ENCODE measurements at regions not wholly inside any gene's neighbourhood (a gene's known extent, or its start where the extent isn't known, plus 50 kb on each side); places are given as distances from the start of the nearest gene placed in this dataset.

GRCh38 chr5:158154226-158155005 lies 295.5 kb upstream of the CLINT1 start:
- Histone ChIP-seq H3K4me3 (ENCODE audit: low read length) (no peak overlapping the region), H3K9ac (ENCODE audit: low read depth, low read length) (no peak overlapping the region), H3K4me1 (ENCODE audit: insufficient read depth, low read length) (no peaks in the 10 kb centered on the region), H3K27ac (ENCODE audit: low read depth, low read length) (no peak overlapping the region), H3K27me3 (ENCODE audit: insufficient read depth, low read length) (no peaks in the 10 kb centered on the region), H3K36me3 (ENCODE audit: insufficient read depth, low read length) (no peaks in the 10 kb centered on the region), H3K9me3 (ENCODE audit: insufficient read depth, low read depth, low read length) (no peaks in the 10 kb centered on the region)
- 91% methylated on average over 3 of the region's 3 CpGs for WGBS

DNA sequence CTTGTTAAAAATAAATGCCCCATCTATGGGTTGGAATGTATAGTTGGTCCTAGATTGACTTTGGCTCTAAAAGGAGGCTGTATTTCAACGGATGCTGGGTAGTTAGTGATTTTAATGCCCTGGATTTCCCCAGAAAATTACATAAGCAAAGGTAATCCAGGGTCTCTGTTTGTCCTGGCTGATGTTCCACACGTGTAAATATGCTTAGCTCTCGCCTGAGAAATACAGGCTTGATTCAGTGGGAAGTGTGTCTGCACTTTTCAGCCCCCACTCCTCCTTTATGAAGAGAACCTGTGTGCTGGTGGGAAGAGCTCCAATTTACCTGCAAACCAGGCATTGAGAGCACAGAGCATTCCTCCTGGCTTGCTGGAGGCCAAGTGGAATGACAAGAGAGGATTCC lies 294.6 kb upstream of the CLINT1 start:
- WGBS = 81% methylated on average over 3 of the region's 3 CpGs
- Histone ChIP-seq H3K9me3 (ENCODE audit: insufficient read depth, low read depth, low read length) (no peaks in the 10 kb centered on the region), H3K36me3 (ENCODE audit: insufficient read depth, low read length) (no peaks in the 10 kb centered on the region)

DNA sequence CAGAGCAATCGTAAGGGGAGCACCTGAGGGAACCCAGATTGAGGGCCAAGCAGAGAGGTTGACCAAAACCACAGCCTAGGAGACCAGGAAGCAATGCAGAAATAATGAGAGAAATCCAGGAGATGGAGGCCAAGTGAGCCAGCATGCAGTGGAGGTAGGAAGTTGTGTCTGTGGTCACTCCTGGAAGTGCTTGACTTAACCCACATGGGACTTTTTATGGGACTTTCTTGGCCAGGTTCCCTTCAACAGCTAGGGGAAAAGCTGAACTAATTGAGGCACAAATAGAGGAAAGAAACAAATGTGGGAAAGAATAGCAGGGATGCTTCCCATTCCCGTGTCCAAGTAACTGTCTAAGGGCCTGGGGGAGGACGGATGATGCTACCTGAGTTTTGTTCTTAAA lies 293.2 kb upstream of the CLINT1 start:
- Histone ChIP-seq H3K27me3 (ENCODE audit: insufficient read depth, low read length) (no peaks in the 10 kb centered on the region), H3K4me3 (ENCODE audit: low read length) (no peak overlapping the region), H3K9ac (ENCODE audit: low read depth, low read length) (no peak overlapping the region), H3K4me1 (ENCODE audit: insufficient read depth, low read length) (no peaks in the 10 kb centered on the region), H3K9me3 (ENCODE audit: insufficient read depth, low read depth, low read length) (no peaks in the 10 kb centered on the region), H3K27ac (ENCODE audit: low read depth, low read length) (no peak overlapping the region), H3K36me3 (ENCODE audit: insufficient read depth, low read length) (no peaks in the 10 kb centered on the region)
- 92% methylated on average over 3 of the region's 3 CpGs for WGBS

More for the DNA sequence above, 294.6 kb upstream of the CLINT1 start:
- Histone ChIP-seq H3K4me1 (ENCODE audit: insufficient read depth, low read length) (no peaks in the 10 kb centered on the region), H3K9ac (ENCODE audit: low read depth, low read length) (no peak overlapping the region), H3K27ac (ENCODE audit: low read depth, low read length) (no peak overlapping the region), H3K27me3 (ENCODE audit: insufficient read depth, low read length) (no peaks in the 10 kb centered on the region), H3K4me3 (ENCODE audit: low read length) (no peak overlapping the region)

DNA sequence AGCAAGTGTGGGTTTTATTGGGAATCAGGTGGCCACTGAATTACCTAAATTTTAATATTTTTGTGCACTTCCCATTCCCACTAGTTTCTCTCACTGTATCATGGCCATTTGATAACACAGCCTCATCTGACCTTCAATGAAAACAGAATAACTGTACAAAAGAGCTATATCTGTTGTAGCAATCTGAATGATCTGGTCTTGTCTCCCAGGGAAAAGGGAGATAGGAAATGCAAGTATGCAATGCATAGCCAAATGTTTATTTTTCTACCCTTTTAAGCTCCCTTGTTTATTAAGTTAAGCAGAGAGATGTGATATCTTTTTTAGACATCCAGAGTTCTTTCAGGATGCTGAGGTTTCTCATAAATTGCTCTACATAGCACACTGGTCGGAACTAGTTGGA lies 288.3 kb upstream of the CLINT1 start:
- Histone ChIP-seq H3K27ac (ENCODE audit: low read depth, low read length) (no peak overlapping the region), H3K4me1 (ENCODE audit: insufficient read depth, low read length) (no peaks in the 10 kb centered on the region; the same call in 1 of the 2 replicates), H3K9me3 (ENCODE audit: insufficient read depth, low read depth, low read length) (no peaks in the 10 kb centered on the region), H3K9ac (ENCODE audit: low read depth, low read length) (no peak overlapping the region), H3K27me3 (ENCODE audit: insufficient read depth, low read length) (no peaks in the 10 kb centered on the region), H3K36me3 (ENCODE audit: insufficient read depth, low read length) (no peaks in the 10 kb centered on the region), H3K4me3 (ENCODE audit: low read length) (no peak overlapping the region)
- 33% methylated on average over 1 of the region's 1 CpG for WGBS

DNA sequence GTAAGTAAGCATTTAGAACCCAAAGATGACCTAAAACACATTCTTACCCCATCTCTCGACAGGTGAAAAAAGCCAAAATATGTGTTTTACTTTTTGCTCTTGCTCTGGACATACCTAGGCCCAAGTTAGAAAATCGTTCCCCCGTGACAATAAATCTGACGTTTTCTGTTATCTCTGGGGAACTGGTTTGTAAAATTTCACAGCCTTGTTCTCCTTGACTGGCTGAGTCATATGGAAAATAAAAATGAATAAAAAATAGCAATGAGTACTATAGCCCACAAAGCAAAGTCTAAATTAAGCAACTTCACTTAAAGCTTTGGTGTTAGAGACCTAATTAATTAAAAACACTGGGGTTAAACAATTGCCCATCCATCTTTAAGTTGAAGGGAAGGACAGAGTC lies 286.9 kb upstream of the CLINT1 start:
- H3K36me3 ChIP-seq (ENCODE audit: insufficient read depth, low read length) = no peaks in the 10 kb centered on the region
- no peaks in the 10 kb centered on the region for H3K27me3 ChIP-seq (ENCODE audit: insufficient read depth, low read length)
- H3K4me1 ChIP-seq (ENCODE audit: insufficient read depth, low read length) = no peaks in the 10 kb centered on the region; the same call in 1 of the 2 replicates
- H3K9ac ChIP-seq (ENCODE audit: low read depth, low read length) = no peak overlapping the region
- no peaks in the 10 kb centered on the region for H3K9me3 ChIP-seq (ENCODE audit: insufficient read depth, low read depth, low read length)
- no peak overlapping the region for H3K27ac ChIP-seq (ENCODE audit: low read depth, low read length)
- WGBS = 95% methylated on average over 4 of the region's 4 CpGs
- no peak overlapping the region for H3K4me3 ChIP-seq (ENCODE audit: low read length)

GRCh38 chr5:158143081-158143480 lies 284.1 kb upstream of the CLINT1 start:
- Histone ChIP-seq H3K9me3 (ENCODE audit: insufficient read depth, low read depth, low read length) (no peaks in the 10 kb centered on the region), H3K9ac (ENCODE audit: low read depth, low read length) (no peak overlapping the region), H3K4me1 (ENCODE audit: insufficient read depth, low read length) (peaks cover 2% of the 10 kb centered on the region), H3K27ac (ENCODE audit: low read depth, low read length) (no peak overlapping the region), H3K36me3 (ENCODE audit: insufficient read depth, low read length) (no peaks in the 10 kb centered on the region), H3K27me3 (ENCODE audit: insufficient read depth, low read length) (no peaks in the 10 kb centered on the region), H3K4me3 (ENCODE audit: low read length) (no peak overlapping the region)
- WGBS = 98% methylated on average over 2 of the region's 3 CpGs

DNA sequence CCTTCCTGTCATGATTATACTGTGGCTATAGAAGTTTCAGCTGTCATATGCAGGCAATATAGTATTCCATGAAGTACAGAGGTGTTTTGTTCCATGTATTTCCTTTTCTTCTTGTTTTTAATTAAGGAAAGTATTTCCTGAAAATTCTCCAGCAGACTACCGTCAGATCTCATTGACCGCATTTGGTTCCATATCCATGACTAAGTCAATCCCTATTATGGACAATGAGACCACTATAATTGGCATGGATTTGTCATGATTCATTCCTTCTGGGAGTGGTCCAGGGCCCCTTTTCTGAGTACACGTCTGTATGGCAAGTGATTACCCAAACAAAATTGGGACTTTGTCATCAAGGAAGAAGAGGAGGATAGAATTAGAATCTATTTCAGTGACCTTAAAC lies 283.2 kb upstream of the CLINT1 start:
- H3K9me3 ChIP-seq (ENCODE audit: insufficient read depth, low read depth, low read length) = no peaks in the 10 kb centered on the region
- WGBS = 100% methylated on average over 3 of the region's 3 CpGs

GRCh38 chr5:158140120-158140731 lies 281.3 kb upstream of the CLINT1 start:
- no peak overlapping the region for H3K9ac ChIP-seq (ENCODE audit: low read depth, low read length)
- no peaks in the 10 kb centered on the region for H3K27me3 ChIP-seq (ENCODE audit: insufficient read depth, low read length)
- no peak overlapping the region for H3K27ac ChIP-seq (ENCODE audit: low read depth, low read length)
- H3K4me3 ChIP-seq (ENCODE audit: low read length) = no peak overlapping the region
- WGBS = 82% methylated on average over 4 of the region's 4 CpGs
- H3K36me3 ChIP-seq (ENCODE audit: insufficient read depth, low read length) = no peaks in the 10 kb centered on the region
- peaks cover 15% of the 10 kb centered on the region for H3K4me1 ChIP-seq (ENCODE audit: insufficient read depth, low read length)
- no peaks in the 10 kb centered on the region for H3K9me3 ChIP-seq (ENCODE audit: insufficient read depth, low read depth, low read length)

More for the DNA sequence above, 283.2 kb upstream of the CLINT1 start:
- H3K4me3 ChIP-seq (ENCODE audit: low read length) = no peak overlapping the region
- no peaks in the 10 kb centered on the region for H3K36me3 ChIP-seq (ENCODE audit: insufficient read depth, low read length)
- no peak overlapping the region for H3K27ac ChIP-seq (ENCODE audit: low read depth, low read length)
- no peak overlapping the region for H3K9ac ChIP-seq (ENCODE audit: low read depth, low read length)
- H3K27me3 ChIP-seq (ENCODE audit: insufficient read depth, low read length) = no peaks in the 10 kb centered on the region
- peaks cover 9% of the 10 kb centered on the region for H3K4me1 ChIP-seq (ENCODE audit: insufficient read depth, low read length)

DNA sequence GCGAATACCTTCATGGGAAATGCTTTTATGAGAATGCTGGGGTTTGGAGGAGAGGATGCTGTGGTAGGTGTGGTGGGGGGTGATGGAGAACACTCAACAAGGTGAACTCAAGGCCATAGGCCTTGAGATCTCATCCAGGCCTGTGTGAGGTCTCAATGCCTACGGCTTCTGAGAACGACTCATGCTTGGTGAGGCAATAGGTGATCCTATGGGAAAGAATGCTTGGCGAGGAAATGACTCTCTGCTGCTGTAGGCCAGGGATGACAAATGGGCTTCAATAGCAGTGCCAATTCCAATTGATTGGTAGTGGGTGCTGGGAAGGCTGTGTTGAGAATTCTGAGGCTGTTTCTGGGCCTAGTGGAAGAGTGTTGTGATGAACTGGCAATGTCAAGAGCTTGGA lies 280.2 kb upstream of the CLINT1 start:
- Histone ChIP-seq H3K36me3 (ENCODE audit: insufficient read depth, low read length) (no peaks in the 10 kb centered on the region), H3K9me3 (ENCODE audit: insufficient read depth, low read depth, low read length) (no peaks in the 10 kb centered on the region), H3K4me1 (ENCODE audit: insufficient read depth, low read length) (peaks cover 15% of the 10 kb centered on the region), H3K27me3 (ENCODE audit: insufficient read depth, low read length) (peaks cover 3% of the 10 kb centered on the region; the same call in 1 of the 2 replicates), H3K27ac (ENCODE audit: low read depth, low read length) (no peak overlapping the region), H3K4me3 (ENCODE audit: low read length) (no peak overlapping the region), H3K9ac (ENCODE audit: low read depth, low read length) (no peak overlapping the region)
- 93% methylated on average over 4 of the region's 4 CpGs for WGBS

GRCh38 chr5:158135682-158136179 lies 276.8 kb upstream of the CLINT1 start:
- Histone ChIP-seq H3K9ac (ENCODE audit: low read depth, low read length) (no peak overlapping the region), H3K4me3 (ENCODE audit: low read length) (no peak overlapping the region), H3K9me3 (ENCODE audit: insufficient read depth, low read depth, low read length) (no peaks in the 10 kb centered on the region), H3K27ac (ENCODE audit: low read depth, low read length) (no peak overlapping the region; the same call in 1 of the 2 replicates), H3K27me3 (ENCODE audit: insufficient read depth, low read length) (peaks cover 3% of the 10 kb centered on the region; the same call in 1 of the 2 replicates), H3K4me1 (ENCODE audit: insufficient read depth, low read length) (peaks cover 19% of the 10 kb centered on the region), H3K36me3 (ENCODE audit: insufficient read depth, low read length) (no peaks in the 10 kb centered on the region)
- 28% methylated on average over 4 of the region's 4 CpGs for WGBS

- Histone ChIP-seq H3K9ac (ENCODE audit: low read depth, low read length) (no peak overlapping the region), H3K4me3 (ENCODE audit: low read length) (no peak overlapping the region), H3K9me3 (ENCODE audit: insufficient read depth, low read depth, low read length) (no peaks in the 10 kb centered on the region), H3K36me3 (ENCODE audit: insufficient read depth, low read length) (no peaks in the 10 kb centered on the region), H3K27me3 (ENCODE audit: insufficient read depth, low read length) (peaks cover 3% of the 10 kb centered on the region; the same call in 1 of the 2 replicates), H3K27ac (ENCODE audit: low read depth, low read length) (no peak overlapping the region), H3K4me1 (ENCODE audit: insufficient read depth, low read length) (peaks cover 19% of the 10 kb centered on the region)
- no CpG with 5 or more reads among the region's 1 CpG for WGBS
Observed at GRCh38 chr5:158133369-158133768, 274.4 kb upstream of the CLINT1 start.
